Prostate gland (tissue), 2 donors: ENCODE measurements at regions not wholly inside any gene's neighbourhood (a gene's known extent, or its start where the extent isn't known, plus 50 kb on each side); places are given as distances from the start of the nearest gene placed in this dataset.

Experiments used
- DNase-seq: peaks from one replicate; pipeline ENCODE4 v3.0.0-alpha.2; 2019; ENCODE audit warnings: low spot score
- H3K27ac ChIP-seq, 2 donors: fragments of 200-600 bp; sonication (generic); 2 replicates each; pipeline ENCODE4 v1.5.1; 2017 to 2019
- H3K27me3 ChIP-seq: fragments of 200-600 bp; sonication (generic); replicated peaks from 2 replicates; pipeline ENCODE4 v1.5.1; 2019; ENCODE audit not compliant: insufficient read depth
- H3K36me3 ChIP-seq, 2 donors: fragments of 200-600 bp; sonication (generic); 1 replicate in 1 of 2; 2 replicates in 1 of 2; pipeline versions ENCODE4 v1.5.1 to v1.8.1; 2017 to 2019
- H3K4me1 ChIP-seq: fragments of 200-600 bp; sonication (generic); replicated peaks from 2 replicates; pipeline ENCODE4 v1.5.1; 2019
- H3K4me3 ChIP-seq, 2 donors: fragments of 200-600 bp; sonication (generic); 2 replicates each; pipeline ENCODE4 v1.5.1; 2017 to 2019
- H3K9me3 ChIP-seq: fragments of 200-600 bp; sonication (generic); 2 replicates; pipeline ENCODE4 v1.5.1; 2017
- POLR2A ChIP-seq: fragments of 450-650 bp; IDR thresholded peaks from one replicate; pipeline ENCODE4 v1.6.1; 2016; ENCODE audit warnings: antibody characterized with exemption, mild to moderate bottlenecking
- POLR2AphosphoS5 ChIP-seq: sonication (generic); formaldehyde crosslinking; IDR thresholded peaks from one replicate; pipeline ENCODE4 v1.6.1; 2017; ENCODE audit warnings: antibody characterized with exemption
- WGBS: methylation state at CpG from one replicate; pipeline ENCODE4 v1.1.5; 2018; 5-methylcytosine and 5-hydroxymethylcytosine counted together
- intact Hi-C: fragments of 100-400 bp; cut with DNase I; formaldehyde crosslinking; loops from one replicate; pipeline ENCODE4 v1.14.2; 2022
- TF ChIP-seq, protein P1 (sequence below), 4 experiments: fragments of 200-600 bp in 2 of 4; fragments of 450-650 bp in 2 of 4; sonication (generic) in 2 of 4; IDR thresholded peaks; 1 replicate in 3 of 4; 2 replicates in 1 of 4; pipeline ENCODE4 v1.5.1; 2016 to 2019; ENCODE audit warnings: antibody characterized with exemption in 4 of 4, mild to moderate bottlenecking in 2 of 4, moderate library complexity in 2 of 4

DNA sequence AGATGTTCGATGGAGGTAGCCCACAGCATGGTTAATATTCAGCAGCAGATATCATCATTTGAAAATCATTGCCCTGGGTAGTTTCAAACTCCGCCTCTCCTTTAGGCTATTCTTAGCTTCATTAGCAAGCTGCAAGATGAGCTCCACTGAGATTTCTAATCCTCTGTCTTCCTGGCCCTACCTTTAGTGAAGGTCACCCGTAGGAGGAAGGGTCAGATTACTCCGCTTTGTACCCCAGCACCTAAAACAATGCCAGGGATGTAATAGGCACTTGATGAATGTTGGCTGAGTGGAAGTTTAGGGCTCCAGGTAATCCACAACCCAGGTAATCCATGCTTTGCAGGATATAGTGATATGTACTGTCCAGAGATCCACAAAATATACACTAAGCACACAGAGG is 260.1 kb upstream of the MTNR1B start:
- no peak overlapping the region for H3K4me3 ChIP-seq
- H3K27ac ChIP-seq: no peak overlapping the region
- intact Hi-C loops: no loop called here
- no peaks in the 10 kb centered on the region for H3K36me3 ChIP-seq
- TF ChIP-seq, protein P1, sequence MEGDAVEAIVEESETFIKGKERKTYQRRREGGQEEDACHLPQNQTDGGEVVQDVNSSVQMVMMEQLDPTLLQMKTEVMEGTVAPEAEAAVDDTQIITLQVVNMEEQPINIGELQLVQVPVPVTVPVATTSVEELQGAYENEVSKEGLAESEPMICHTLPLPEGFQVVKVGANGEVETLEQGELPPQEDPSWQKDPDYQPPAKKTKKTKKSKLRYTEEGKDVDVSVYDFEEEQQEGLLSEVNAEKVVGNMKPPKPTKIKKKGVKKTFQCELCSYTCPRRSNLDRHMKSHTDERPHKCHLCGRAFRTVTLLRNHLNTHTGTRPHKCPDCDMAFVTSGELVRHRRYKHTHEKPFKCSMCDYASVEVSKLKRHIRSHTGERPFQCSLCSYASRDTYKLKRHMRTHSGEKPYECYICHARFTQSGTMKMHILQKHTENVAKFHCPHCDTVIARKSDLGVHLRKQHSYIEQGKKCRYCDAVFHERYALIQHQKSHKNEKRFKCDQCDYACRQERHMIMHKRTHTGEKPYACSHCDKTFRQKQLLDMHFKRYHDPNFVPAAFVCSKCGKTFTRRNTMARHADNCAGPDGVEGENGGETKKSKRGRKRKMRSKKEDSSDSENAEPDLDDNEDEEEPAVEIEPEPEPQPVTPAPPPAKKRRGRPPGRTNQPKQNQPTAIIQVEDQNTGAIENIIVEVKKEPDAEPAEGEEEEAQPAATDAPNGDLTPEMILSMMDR (IDR thresholded peaks at IDR 0.05): no peak
- TF ChIP-seq POLR2A (no peak), POLR2AphosphoS5 (no peak)
- 94% methylated on average over 4 of the region's 4 CpGs for WGBS
- H3K9me3 ChIP-seq: no peaks in the 10 kb centered on the region
- no peak for DNase-seq
- H3K4me1 ChIP-seq: no peaks in the 10 kb centered on the region
- H3K27me3 ChIP-seq: no peaks in the 10 kb centered on the region

DNA sequence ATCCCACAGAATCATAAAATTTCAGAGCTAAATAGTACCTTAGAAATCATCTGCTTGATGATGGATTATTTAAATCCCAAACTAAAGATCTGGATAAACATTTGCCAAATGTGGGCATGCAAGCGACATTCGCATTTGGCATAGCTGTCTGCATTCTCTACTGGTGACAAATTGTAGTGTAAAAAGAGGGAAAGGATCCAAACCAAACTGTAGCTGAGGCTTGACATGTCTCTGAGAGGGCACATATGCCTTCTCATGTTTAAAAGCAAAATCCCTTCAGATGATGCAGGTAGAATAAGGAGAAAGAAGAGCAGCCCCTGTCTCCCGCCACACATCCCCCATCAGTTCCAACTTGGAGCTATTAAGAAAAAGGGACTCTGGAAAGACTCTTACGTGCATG is 257.5 kb upstream of the MTNR1B start:
- TF ChIP-seq POLR2AphosphoS5: no peak
- TF ChIP-seq, protein P1 (IDR thresholded peaks at IDR 0.05): no peak
- Histone ChIP-seq H3K27ac (no peak overlapping the region), H3K36me3 (no peaks in the 10 kb centered on the region), H3K4me3 (no peak overlapping the region), H3K27me3 (no peaks in the 10 kb centered on the region), H3K9me3 (no peaks in the 10 kb centered on the region), H3K4me1 (no peaks in the 10 kb centered on the region)
- intact Hi-C loops: no loop called here
- 62% methylated on average over 4 of the region's 4 CpGs for WGBS
- DNase-seq: no peak

DNA sequence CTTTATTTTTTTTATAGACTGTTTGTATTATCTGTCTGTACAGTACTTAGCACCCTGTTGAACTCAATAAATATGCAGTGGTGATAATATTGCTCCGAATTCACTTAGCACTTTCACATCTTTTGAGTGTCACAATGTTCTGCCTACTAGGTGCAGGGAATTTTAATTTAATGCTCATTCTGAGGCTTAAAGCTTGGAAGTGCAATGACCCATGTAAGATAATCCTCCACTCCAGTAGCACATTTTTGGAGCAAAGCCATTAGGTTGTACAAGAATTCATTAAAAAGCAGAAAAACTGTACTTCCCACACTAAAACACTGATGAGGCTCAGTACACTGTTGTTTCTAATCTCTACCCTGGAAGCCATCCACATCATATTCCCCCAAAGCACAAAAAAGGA is 255.3 kb upstream of the MTNR1B start:
- intact Hi-C loops: no loop called here
- 22% methylated on average over 1 of the region's 1 CpG for WGBS
- Histone ChIP-seq H3K27ac (no peak overlapping the region), H3K4me3 (no peak overlapping the region), H3K4me1 (no peaks in the 10 kb centered on the region), H3K27me3 (no peaks in the 10 kb centered on the region), H3K36me3 (no peaks in the 10 kb centered on the region), H3K9me3 (no peaks in the 10 kb centered on the region)
- no peak for DNase-seq
- TF ChIP-seq POLR2AphosphoS5 (no peak), POLR2A (no peak)

DNA sequence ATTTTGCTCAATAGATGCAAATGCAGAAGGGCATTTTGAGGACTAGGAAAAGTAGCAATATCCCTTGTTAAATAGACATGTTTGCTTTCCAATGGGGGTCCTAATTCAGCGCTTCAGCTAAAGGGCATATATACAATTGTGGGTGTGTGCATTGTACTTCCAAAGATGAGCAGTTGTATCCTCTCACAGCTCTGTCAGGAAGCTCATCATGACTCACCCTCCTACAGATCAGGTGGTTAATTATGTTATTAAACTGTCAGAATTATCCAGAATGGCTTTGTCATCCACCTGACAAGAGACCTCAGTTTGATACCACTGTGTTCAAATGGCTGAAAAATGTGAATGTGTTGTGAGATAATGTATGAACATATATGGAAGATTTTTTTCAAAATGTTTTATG is 252.2 kb upstream of the MTNR1B start:
- intact Hi-C loops: no loop called here
- WGBS: 100% methylated on average over 1 of the region's 1 CpG
- no peak overlapping the region for H3K4me3 ChIP-seq
- no peak overlapping the region for H3K27ac ChIP-seq
- no peaks in the 10 kb centered on the region for H3K4me1 ChIP-seq
- TF ChIP-seq POLR2AphosphoS5: no peak
- TF ChIP-seq, protein P1 (IDR thresholded peaks at IDR 0.05): no peak
- no peak for TF ChIP-seq POLR2A
- DNase-seq: no peak
- H3K9me3 ChIP-seq: no peaks in the 10 kb centered on the region
- no peaks in the 10 kb centered on the region for H3K36me3 ChIP-seq
- no peaks in the 10 kb centered on the region for H3K27me3 ChIP-seq

DNA sequence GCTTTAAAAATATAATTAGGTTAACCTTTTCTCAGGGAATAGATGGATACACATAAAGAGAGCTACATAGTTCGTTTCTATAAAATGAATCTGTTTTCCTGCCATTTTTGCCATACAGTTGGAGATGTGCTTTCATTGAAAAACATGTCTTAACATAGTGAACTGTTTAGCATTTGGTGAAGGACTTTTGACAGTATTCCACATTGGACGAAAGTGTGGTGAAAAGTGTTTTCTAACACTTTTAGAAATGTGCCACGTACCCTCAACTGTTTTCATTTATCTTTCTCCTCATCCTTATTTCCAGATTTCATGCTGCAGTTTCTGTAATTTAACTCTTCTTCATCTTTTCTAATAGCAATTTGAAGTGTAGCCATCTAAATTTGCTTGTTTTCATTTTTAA is 249.1 kb upstream of the MTNR1B start:
- WGBS: 89% methylated on average over 3 of the region's 3 CpGs

More for the DNA sequence above, 249.1 kb upstream of the MTNR1B start:
- H3K27me3 ChIP-seq: no peaks in the 10 kb centered on the region
- no peak overlapping the region for H3K27ac ChIP-seq
- H3K36me3 ChIP-seq: no peaks in the 10 kb centered on the region
- no peaks in the 10 kb centered on the region for H3K9me3 ChIP-seq
- DNase-seq: no peak
- no peak overlapping the region for H3K4me3 ChIP-seq
- TF ChIP-seq POLR2AphosphoS5: no peak
- TF ChIP-seq, protein P1 (IDR thresholded peaks at IDR 0.05): no peak
- no peak for TF ChIP-seq POLR2A
- no peaks in the 10 kb centered on the region for H3K4me1 ChIP-seq
- intact Hi-C loops: no loop called here
